CD4-positive, alpha-beta T cell treated with Interleukin-1 beta for 1 hour (primary cell): ENCODE measurements at regions not wholly inside any gene's neighbourhood (a gene's known extent, or its start where the extent isn't known, plus 50 kb on each side); places are given as distances from the start of the nearest gene placed in this dataset.

Experiments
- DNase-seq, 2 donors: peaks; one replicate each; pipeline ENCODE4 v3.0.0-alpha.2; 2020 to 2022

GRCh38 chr5:8944005-8944404, 601.9 kb downstream of the SEMA5A start:
- DNase-seq = no peak

- DNase-seq = no peak
Observed at GRCh38 chr5:8945972-8946371, 599.9 kb downstream of the SEMA5A start.

GRCh38 chr5:8949908-8950307, 596.0 kb downstream of the SEMA5A start:
- DNase-seq = no peak

DNA sequence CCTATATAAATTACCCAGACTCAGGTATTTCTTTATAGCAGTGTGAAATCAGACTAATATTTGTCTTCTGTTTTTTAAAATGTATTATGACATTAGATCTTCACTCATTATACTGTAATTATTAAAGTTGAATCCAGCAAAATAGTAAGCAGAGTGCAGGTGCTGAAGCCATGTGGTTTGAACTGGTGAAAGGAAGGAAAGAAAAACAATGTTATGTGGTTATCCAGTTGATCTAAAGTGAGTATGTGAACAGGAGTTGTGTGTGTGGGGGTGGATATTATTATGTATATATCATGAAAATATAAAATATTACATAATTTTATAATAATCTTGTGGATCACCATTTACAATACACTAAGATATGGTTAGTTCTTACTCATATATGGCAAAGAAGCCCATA, 593.7 kb downstream of the SEMA5A start:
- no peak for DNase-seq

DNA sequence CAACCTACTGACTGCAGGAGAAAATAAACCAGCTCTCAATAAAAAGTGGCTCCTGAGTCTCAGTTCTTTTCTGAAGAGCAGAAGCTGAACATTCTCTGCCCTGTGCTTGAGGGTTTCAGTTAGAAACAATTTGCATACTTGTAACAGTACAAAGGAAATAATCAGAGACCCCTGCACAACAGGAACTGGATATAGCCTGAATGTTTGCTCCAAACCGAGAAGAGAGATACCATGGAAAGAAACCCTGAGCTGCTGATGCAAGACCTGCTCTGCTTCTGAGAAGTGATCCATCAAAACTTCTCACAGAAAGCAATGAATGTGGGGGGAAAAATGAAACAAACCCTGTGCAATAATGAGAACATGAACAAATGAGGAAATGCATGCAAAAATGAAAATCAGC, 592.9 kb downstream of the SEMA5A start:
- no peak for DNase-seq

GRCh38 chr5:8953911-8954438, 591.9 kb downstream of the SEMA5A start:
- DNase-seq = no peak

DNA sequence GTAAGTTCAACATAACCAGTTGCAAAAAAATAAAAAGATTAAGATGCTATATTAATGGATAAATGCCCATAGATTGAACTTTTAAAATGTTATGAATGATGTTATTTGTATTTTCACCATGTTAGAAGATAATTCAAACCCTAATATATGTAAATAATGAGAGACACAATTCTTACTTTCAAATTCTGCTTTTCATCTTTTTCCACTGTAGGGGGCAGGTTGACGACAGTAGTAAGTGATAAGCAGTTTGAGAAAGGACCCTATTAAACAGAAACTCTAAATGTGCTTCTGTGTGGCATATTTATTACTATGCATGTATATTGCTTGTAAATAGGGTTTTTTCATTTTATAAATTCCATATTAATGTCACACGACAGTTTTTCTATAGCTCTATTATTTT, 591.1 kb downstream of the SEMA5A start:
- no peak for DNase-seq

DNA sequence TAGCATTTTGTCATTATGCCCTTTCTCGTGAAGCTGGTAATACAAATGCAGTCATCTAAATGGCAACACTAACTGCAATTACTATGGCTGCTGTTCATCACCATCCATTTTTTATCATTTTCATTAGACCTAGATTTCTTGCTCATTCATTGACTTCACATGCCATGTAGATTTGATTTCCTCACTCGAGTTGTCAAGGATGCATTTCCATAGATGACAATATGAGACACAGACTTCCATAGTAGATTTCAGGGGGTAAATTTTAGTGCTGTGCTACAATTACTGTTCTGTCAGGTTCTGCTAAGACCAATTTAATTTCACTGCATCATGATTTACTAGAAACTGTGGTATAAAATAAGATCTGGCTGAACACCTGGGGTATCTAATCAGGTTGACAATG, 589.2 kb downstream of the SEMA5A start:
- DNase-seq = no peak

DNA sequence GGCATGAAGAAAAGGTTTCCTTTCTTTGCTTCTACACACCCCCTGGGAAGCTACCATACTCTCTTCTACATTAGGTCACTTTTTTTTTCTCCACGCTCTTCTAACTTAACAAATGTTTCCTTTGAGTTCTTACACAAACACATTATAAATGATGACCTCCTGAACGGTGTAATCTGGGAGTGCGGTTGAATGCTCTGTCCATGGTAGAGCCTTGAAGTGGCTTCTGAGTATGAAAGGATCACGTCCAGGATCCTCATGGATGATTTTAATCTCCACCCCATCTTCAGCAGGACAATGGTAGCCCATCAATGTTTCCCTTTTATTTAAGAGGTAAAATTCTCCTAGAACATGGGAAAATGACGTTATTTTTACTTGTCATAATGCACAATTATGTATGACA, 587.3 kb downstream of the SEMA5A start:
- no peak for DNase-seq

GRCh38 chr5:8961219-8961618, 584.7 kb downstream of the SEMA5A start:
- DNase-seq = no peak

- no peak for DNase-seq
Observed at GRCh38 chr5:8961956-8962355, 583.9 kb downstream of the SEMA5A start.

DNA sequence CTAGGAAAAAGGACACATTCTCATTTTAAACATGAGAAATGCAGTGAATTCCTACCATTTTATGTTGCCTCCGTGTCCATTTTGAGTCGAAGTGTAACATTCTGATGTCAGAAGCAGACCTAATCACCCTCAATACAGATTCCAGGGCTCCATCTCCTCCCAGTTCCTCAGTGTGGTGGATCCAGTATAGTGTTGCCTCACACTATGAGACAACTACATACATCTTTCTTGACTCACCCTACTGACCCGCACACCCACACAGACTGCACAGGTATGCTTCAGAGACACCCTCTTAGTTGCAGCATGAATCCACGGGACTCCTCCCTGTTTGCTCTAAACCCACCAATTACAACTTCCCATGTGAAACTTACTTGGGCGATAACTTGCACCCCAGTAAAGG, 564.9 kb downstream of the SEMA5A start:
- no peak for DNase-seq

GRCh38 chr5:8981496-8981895, 564.4 kb downstream of the SEMA5A start:
- DNase-seq = no peak

- no peak for DNase-seq
Observed at GRCh38 chr5:8984386-8984785, 561.5 kb downstream of the SEMA5A start.
